ENCODE measurements at regions not wholly inside any gene's neighbourhood (a gene's known extent, or its start where the extent isn't known, plus 50 kb on each side); places are given as distances from the start of the nearest gene placed in this dataset.

- TF ChIP-seq EZH2 (IDR thresholded peaks at IDR 0.05) = no peak
- TF ChIP-seq POLR2AphosphoS5 (IDR thresholded peaks at IDR 0.05; ENCODE audit: borderline replicate concordance, low read depth, low read length) = no peak
- TF ChIP-seq FOXP2 (optimal IDR thresholded peaks at IDR 0.05; ENCODE audit: control extremely low read depth, extremely low read length, insufficient read depth) = no peak
Measured at GRCh38 chr2:181140414-181140813, 160.0 kb downstream of the UBE2E3 start.
